ENCODE measurements at regions not wholly inside any gene's neighbourhood (a gene's known extent, or its start where the extent isn't known, plus 50 kb on each side); places are given as distances from the start of the nearest gene placed in this dataset.
"Not testable (repeated sequence)": the region's sequence is repeated elsewhere in the genome, so short reads cannot be mapped to it uniquely, and the experiment has no call there.

- Histone ChIP-seq H3K27ac (no peak overlapping the region), H3K4me3 (no peak overlapping the region), H3K4me1 (replicated peaks in 1 of 2) (no peaks in the 10 kb centered on the region)
- peak in 1 of 8 experiments; percentile 28 for ATAC-seq (replicated peaks in 6 of 8)
- WGBS, 10 experiments = 80% methylated on average over 1 of the region's 3 CpGs; no CpG with 5 or more reads in 9 of the 10 experiments
- in situ Hi-C loops (cut with MboI; ENCODE audit: low pct_unique_long_range_greater_than_20kb in 2 of 9, low sequenced_read_pairs in 9 of 9, unreplicated experiment in 9 of 9) = no loop called here
Observed at GRCh38 chrX:40947276-40947675, 138.0 kb upstream of the USP9X start.

GRCh38 chrX:40949071-40949470, 136.2 kb upstream of the USP9X start:
- in situ Hi-C loops (cut with MboI; ENCODE audit: low pct_unique_long_range_greater_than_20kb in 2 of 9, low sequenced_read_pairs in 9 of 9, unreplicated experiment in 9 of 9) = no loop called here
- no peak for ATAC-seq (replicated peaks in 6 of 8)
- no peak overlapping the region for H3K27ac ChIP-seq
- H3K4me3 ChIP-seq = no peak overlapping the region
- 17 to 100% (median 86%) methylated on average over 1 to 7 of the region's 7 CpGs; no CpG with 5 or more reads in 3 of the 10 experiments for WGBS, 10 experiments
- H3K4me1 ChIP-seq (replicated peaks in 1 of 2) = no peaks in the 10 kb centered on the region

GRCh38 chrX:40950546-40950945, 134.7 kb upstream of the USP9X start:
- in situ Hi-C loops (cut with MboI; ENCODE audit: low pct_unique_long_range_greater_than_20kb in 2 of 9, low sequenced_read_pairs in 9 of 9, unreplicated experiment in 9 of 9) = no loop called here
- Histone ChIP-seq H3K27ac (no peak overlapping the region), H3K4me3 (no peak overlapping the region), H3K4me1 (replicated peaks in 1 of 2) (no peaks in the 10 kb centered on the region)
- no peak for ATAC-seq (replicated peaks in 6 of 8)
- WGBS, 10 experiments = 0% methylated on average over 1 of the region's 1 CpG; no CpG with 5 or more reads in 7 of the 10 experiments

GRCh38 chrX:40951407-40951806, 133.8 kb upstream of the USP9X start:
- H3K4me3 ChIP-seq; H3K27ac ChIP-seq; ATAC-seq (replicated peaks in 6 of 8); H3K4me1 ChIP-seq (replicated peaks in 1 of 2); in situ Hi-C loops (cut with MboI; ENCODE audit: low pct_unique_long_range_greater_than_20kb in 2 of 9, low sequenced_read_pairs in 9 of 9, unreplicated experiment in 9 of 9): not testable (repeated sequence)
- WGBS, 10 experiments = 50 to 100% (median 100%) methylated on average over 1 to 3 of the region's 3 CpGs; no CpG with 5 or more reads in 5 of the 10 experiments

DNA sequence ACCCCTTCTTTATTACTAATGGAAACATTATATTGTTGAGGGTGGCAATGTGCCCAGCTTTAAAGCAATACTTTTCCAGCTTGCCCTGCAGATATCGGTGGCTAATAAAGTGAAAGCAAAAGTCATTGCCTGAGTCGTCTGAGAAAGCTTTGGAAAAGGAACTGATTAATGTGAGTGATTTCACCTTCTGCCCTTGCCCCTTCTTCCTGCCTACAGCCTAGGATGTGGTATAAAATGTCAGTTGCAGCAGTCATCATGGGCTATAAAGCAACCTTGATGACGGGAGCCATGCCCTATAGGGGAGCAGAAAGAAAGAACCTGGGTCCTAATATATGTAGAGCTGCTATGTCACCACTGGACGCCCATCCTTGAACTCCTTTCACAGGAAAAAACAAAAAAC, 132.4 kb upstream of the USP9X start:
- in situ Hi-C loops (cut with MboI; ENCODE audit: low pct_unique_long_range_greater_than_20kb in 2 of 9, low sequenced_read_pairs in 9 of 9, unreplicated experiment in 9 of 9) = no loop called here
- Histone ChIP-seq H3K27ac (no peak overlapping the region), H3K4me3 (no peak overlapping the region), H3K4me1 (replicated peaks in 1 of 2) (no peaks in the 10 kb centered on the region)
- no peak for ATAC-seq (replicated peaks in 6 of 8)
- WGBS, 10 experiments = 30 to 100% (median 59%) methylated on average over 2 to 4 of the region's 4 CpGs; no CpG with 5 or more reads in 7 of the 10 experiments

DNA sequence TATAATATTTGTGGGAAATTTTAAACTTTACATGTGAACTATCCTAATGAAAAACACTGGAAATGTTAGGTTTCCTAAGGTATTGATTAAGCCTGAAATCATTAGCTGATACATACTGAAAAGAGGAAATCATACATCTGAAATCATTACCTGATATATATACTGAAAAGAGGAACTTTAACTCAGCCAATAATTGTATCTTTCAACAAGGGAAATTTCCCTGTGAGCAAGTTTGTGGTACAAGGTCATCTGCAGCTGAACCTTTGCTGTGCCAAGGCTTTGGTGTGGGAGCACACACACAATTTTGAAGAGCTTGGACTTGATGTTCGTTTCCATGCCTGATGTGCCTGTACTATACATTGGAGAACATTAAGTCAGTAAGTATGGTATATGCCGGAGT, 131.9 kb upstream of the USP9X start:
- in situ Hi-C loops (cut with MboI; ENCODE audit: low pct_unique_long_range_greater_than_20kb in 2 of 9, low sequenced_read_pairs in 9 of 9, unreplicated experiment in 9 of 9) = no loop called here
- no peak overlapping the region for H3K27ac ChIP-seq
- no peak overlapping the region for H3K4me3 ChIP-seq
- WGBS, 10 experiments = 81 to 100% methylated on average over 1 to 2 of the region's 2 CpGs; no CpG with 5 or more reads in 8 of the 10 experiments
- H3K4me1 ChIP-seq (replicated peaks in 1 of 2) = no peaks in the 10 kb centered on the region
- ATAC-seq (replicated peaks in 6 of 8) = no peak

DNA sequence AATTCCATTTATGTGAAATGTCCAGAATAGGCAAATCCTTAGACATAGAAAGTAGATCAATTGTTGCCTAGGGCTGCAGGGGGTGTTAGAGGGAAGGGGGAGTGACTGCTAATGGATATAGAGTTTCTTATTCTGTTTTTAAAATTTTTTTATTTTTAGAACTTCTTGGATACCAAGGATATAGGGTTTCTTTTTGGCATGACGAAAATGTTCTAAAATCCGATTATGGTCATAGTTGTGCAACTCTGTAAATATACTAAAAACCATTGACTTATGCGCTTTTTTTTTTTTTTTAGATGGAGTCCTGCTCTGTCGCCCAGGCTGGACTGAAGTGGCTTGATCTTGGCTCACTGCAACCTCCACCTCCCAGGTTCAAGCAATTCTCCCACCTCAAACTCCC, 125.2 kb upstream of the USP9X start:
- H3K4me3 ChIP-seq = no peak overlapping the region
- H3K4me1 ChIP-seq (replicated peaks in 1 of 2) = no peaks in the 10 kb centered on the region
- 92 to 93% methylated on average over 3 to 4 of the region's 4 CpGs; no CpG with 5 or more reads in 8 of the 10 experiments for WGBS, 10 experiments
- in situ Hi-C loops (cut with MboI; ENCODE audit: low pct_unique_long_range_greater_than_20kb in 2 of 9, low sequenced_read_pairs in 9 of 9, unreplicated experiment in 9 of 9) = no loop called here
- H3K27ac ChIP-seq = no peak overlapping the region
- ATAC-seq (replicated peaks in 6 of 8) = no peak

DNA sequence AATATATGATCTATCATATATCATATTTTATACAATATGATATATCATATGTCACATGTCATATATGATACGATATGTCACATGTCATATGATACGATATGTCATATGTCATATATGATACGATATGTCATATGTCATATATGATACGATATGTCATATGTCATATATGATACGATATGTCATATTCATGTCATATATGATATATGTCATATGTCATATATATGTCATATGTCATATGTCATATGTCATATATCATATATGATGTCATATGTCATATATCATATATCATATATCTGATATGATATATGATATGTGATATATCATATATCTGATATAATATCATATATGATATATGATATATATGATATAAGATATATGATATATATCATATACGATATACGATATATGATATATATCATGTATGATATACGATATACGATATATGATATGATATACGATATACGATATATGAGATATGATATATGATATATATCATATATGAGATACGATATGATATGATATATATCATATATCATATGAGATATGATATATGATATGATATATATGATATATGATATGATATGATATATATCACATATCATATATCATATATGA, 122.3 kb upstream of the USP9X start:
- no peak for ATAC-seq (replicated peaks in 6 of 8)
- no peak overlapping the region for H3K27ac ChIP-seq
- 64 to 97% (median 89%) methylated on average over 4 to 7 of the region's 12 CpGs; no CpG with 5 or more reads in 4 of the 10 experiments for WGBS, 10 experiments
- in situ Hi-C loops (cut with MboI; ENCODE audit: low pct_unique_long_range_greater_than_20kb in 2 of 9, low sequenced_read_pairs in 9 of 9, unreplicated experiment in 9 of 9) = no loop called here
- H3K4me1 ChIP-seq (replicated peaks in 1 of 2) = no peaks in the 10 kb centered on the region
- no peak overlapping the region for H3K4me3 ChIP-seq

DNA sequence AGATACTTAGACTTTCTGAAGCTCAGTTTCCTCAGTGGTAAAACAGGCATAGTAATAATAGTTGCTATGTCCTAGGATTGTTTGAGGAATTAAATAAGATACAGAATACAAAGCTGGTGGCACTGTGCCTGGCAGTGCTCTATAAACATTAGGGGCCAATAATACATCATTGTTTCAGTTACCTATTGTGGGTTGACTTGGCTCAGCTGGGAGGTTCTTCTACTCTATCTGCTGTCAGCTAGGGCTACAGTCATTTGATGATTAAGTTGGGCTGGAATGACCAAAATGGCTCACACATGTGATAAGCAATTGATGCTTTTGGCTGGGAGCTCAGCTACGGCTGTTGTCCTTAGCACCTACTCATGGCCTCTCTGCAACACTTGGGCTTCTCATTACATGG, 121.2 kb upstream of the USP9X start:
- WGBS, 10 experiments = 0 to 17% methylated on average over 1 of the region's 1 CpG; no CpG with 5 or more reads in 8 of the 10 experiments
- no peaks in the 10 kb centered on the region for H3K4me1 ChIP-seq (replicated peaks in 1 of 2)
- H3K27ac ChIP-seq = no peak overlapping the region
- ATAC-seq (replicated peaks in 6 of 8) = no peak
- H3K4me3 ChIP-seq = no peak overlapping the region
- in situ Hi-C loops (cut with MboI; ENCODE audit: low pct_unique_long_range_greater_than_20kb in 2 of 9, low sequenced_read_pairs in 9 of 9, unreplicated experiment in 9 of 9) = no loop called here

GRCh38 chrX:40964633-40965586, 120.3 kb upstream of the USP9X start:
- no peak overlapping the region for H3K4me3 ChIP-seq
- H3K4me1 ChIP-seq (replicated peaks in 1 of 2) = no peaks in the 10 kb centered on the region
- no peak overlapping the region for H3K27ac ChIP-seq
- 26 to 100% (median 80%) methylated on average over 1 to 3 of the region's 4 CpGs; no CpG with 5 or more reads in 2 of the 10 experiments for WGBS, 10 experiments
- ATAC-seq (replicated peaks in 6 of 8) = no peak
- in situ Hi-C loops (cut with MboI; ENCODE audit: low pct_unique_long_range_greater_than_20kb in 2 of 9, low sequenced_read_pairs in 9 of 9, unreplicated experiment in 9 of 9) = no loop called here

GRCh38 chrX:40966213-40966820, 118.9 kb upstream of the USP9X start:
- WGBS, 10 experiments = 50 to 100% (median 80%) methylated on average over 1 to 4 of the region's 6 CpGs; no CpG with 5 or more reads in 2 of the 10 experiments
- no peak overlapping the region for H3K27ac ChIP-seq
- H3K4me1 ChIP-seq (replicated peaks in 1 of 2) = no peaks in the 10 kb centered on the region
- H3K4me3 ChIP-seq = no peak overlapping the region
- in situ Hi-C loops (cut with MboI; ENCODE audit: low pct_unique_long_range_greater_than_20kb in 2 of 9, low sequenced_read_pairs in 9 of 9, unreplicated experiment in 9 of 9) = no loop called here
- no peak for ATAC-seq (replicated peaks in 6 of 8)

DNA sequence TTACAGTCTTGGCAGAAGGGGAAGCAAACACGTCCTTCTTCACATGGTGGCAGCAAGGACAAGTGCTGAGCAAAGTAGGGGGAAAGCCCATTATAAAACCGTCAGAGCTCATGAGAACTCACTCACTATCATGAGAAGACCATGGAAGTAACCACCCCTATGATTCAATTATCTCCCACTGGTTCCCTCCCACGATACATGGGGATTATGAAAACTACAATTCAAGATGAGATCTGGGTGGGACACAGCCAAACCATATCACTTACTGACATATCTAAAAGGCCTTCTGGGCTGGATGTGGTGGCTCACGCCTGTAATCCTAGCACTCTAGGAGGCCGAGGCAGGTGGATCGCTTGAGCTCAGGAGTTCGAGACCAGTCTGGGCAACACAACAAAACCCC, 117.1 kb upstream of the USP9X start:
- in situ Hi-C loops (cut with MboI; ENCODE audit: low pct_unique_long_range_greater_than_20kb in 2 of 9, low sequenced_read_pairs in 9 of 9, unreplicated experiment in 9 of 9) = no loop called here
- Histone ChIP-seq H3K4me3 (no peak overlapping the region), H3K4me1 (replicated peaks in 1 of 2) (no peaks in the 10 kb centered on the region), H3K27ac (no peak overlapping the region)
- WGBS, 10 experiments = 20 to 88% (median 80%) methylated on average over 1 to 2 of the region's 7 CpGs; no CpG with 5 or more reads in 7 of the 10 experiments
- ATAC-seq (replicated peaks in 6 of 8) = no peak

GRCh38 chrX:40971736-40972135, 113.5 kb upstream of the USP9X start:
- WGBS, 10 experiments = no CpG with 5 or more reads among the region's 1 CpG
- Histone ChIP-seq H3K4me1 (replicated peaks in 1 of 2) (no peaks in the 10 kb centered on the region), H3K4me3 (no peak overlapping the region), H3K27ac (no peak overlapping the region)
- no peak for ATAC-seq (replicated peaks in 6 of 8)
- in situ Hi-C loops (cut with MboI; ENCODE audit: low pct_unique_long_range_greater_than_20kb in 2 of 9, low sequenced_read_pairs in 9 of 9, unreplicated experiment in 9 of 9) = no loop called here

Measured in motor neuron (in vitro differentiated cells).